ENCODE measurements at regions not wholly inside any gene's neighbourhood (a gene's known extent, or its start where the extent isn't known, plus 50 kb on each side); places are given as distances from the start of the nearest gene placed in this dataset.

GRCh38 chr2:212815453-212815852, 276.9 kb upstream of the ERBB4 start:
- Histone ChIP-seq H3K9me3 (no peaks in the 10 kb centered on the region), H3K9me2 (no peaks in the 10 kb centered on the region), H3K4me1 (ENCODE audit: control insufficient read depth in 1 of 2, insufficient read depth in 2 of 2, low read depth in 1 of 2, low read length in 1 of 2) (no peaks in the 10 kb centered on the region), H3K27me3 (ENCODE audit: insufficient read depth) (no peaks in the 10 kb centered on the region), H3K27ac (ENCODE audit: low read depth in 2 of 2, low read length in 1 of 2) (no peak overlapping the region), H3K4me3 (ENCODE audit: low read depth in 2 of 2, low read length in 1 of 2) (no peak overlapping the region), H3K9ac (no peak overlapping the region), H4K20me1 (ENCODE audit: insufficient read depth) (no peaks in the 10 kb centered on the region), H3F3A (replicated peaks; ENCODE audit: insufficient read depth) (no peaks in the 10 kb centered on the region), H2AFZ (ENCODE audit: low read depth) (no peak overlapping the region), H3K36me3 (replicated peaks in 1 of 2; ENCODE audit: control insufficient read depth in 1 of 2, insufficient read depth in 2 of 2, low read length in 1 of 2) (no peaks in the 10 kb centered on the region), H3K79me2 (ENCODE audit: insufficient read depth) (no peaks in the 10 kb centered on the region), H3K4me2 (no peak overlapping the region)
- no peak for DNase-seq
- WGBS (ENCODE audit: low lambda C conversion rate) = 71% methylated on average over 5 of the region's 5 CpGs
- TF ChIP-seq CHD2 (IDR thresholded peaks at IDR 0.05; ENCODE audit: low read length, partially characterized antibody) = no peak
- ChIA-PET CTCF (no interaction called here), POLR2A (no interaction called here)

- Histone ChIP-seq H2AFZ (ENCODE audit: low read depth) (no peak overlapping the region), H3K79me2 (ENCODE audit: insufficient read depth) (no peaks in the 10 kb centered on the region), H3K9ac (no peak overlapping the region), H3K27me3 (ENCODE audit: insufficient read depth) (no peaks in the 10 kb centered on the region), H3K27ac (ENCODE audit: low read depth in 2 of 2, low read length in 1 of 2) (no peak overlapping the region), H3K4me3 (ENCODE audit: low read depth in 2 of 2, low read length in 1 of 2) (no peak overlapping the region), H3F3A (replicated peaks; ENCODE audit: insufficient read depth) (no peaks in the 10 kb centered on the region), H3K9me2 (no peaks in the 10 kb centered on the region), H3K36me3 (replicated peaks in 1 of 2; ENCODE audit: control insufficient read depth in 1 of 2, insufficient read depth in 2 of 2, low read length in 1 of 2) (no peaks in the 10 kb centered on the region), H3K9me3 (no peaks in the 10 kb centered on the region), H3K4me2 (no peak overlapping the region), H4K20me1 (ENCODE audit: insufficient read depth) (no peaks in the 10 kb centered on the region), H3K4me1 (ENCODE audit: control insufficient read depth in 1 of 2, insufficient read depth in 2 of 2, low read depth in 1 of 2, low read length in 1 of 2) (no peaks in the 10 kb centered on the region)
- 69% methylated on average over 1 of the region's 1 CpG for WGBS (ENCODE audit: low lambda C conversion rate)
- DNase-seq = no peak
- POLR2A ChIA-PET = no interaction called here
- TF ChIP-seq RXRA (IDR thresholded peaks at IDR 0.05; ENCODE audit: borderline replicate concordance, low read depth) = no peak
- no peak for TF ChIP-seq ELF1 (IDR thresholded peaks at IDR 0.05)
- no peak for TF ChIP-seq IRF3 (IDR thresholded peaks at IDR 0.05; ENCODE audit: low read depth, low read length)
- no peak for TF ChIP-seq REST (IDR thresholded peaks at IDR 0.05; ENCODE audit: low read depth, low read length)
- TF ChIP-seq YY1 (IDR thresholded peaks at IDR 0.05; ENCODE audit: low read depth) = no peak
- no peak for TF ChIP-seq RCOR1 (IDR thresholded peaks at IDR 0.05; ENCODE audit: low read length)
- CTCF ChIA-PET = no interaction called here
Measured at GRCh38 chr2:212814941-212815340, 276.3 kb upstream of the ERBB4 start.

GRCh38 chr2:212811921-212812320, 273.3 kb upstream of the ERBB4 start:
- H3F3A ChIP-seq (replicated peaks; ENCODE audit: insufficient read depth) = no peaks in the 10 kb centered on the region
- TF ChIP-seq JUND (IDR thresholded peaks at IDR 0.05) (no peak), CHD2 (IDR thresholded peaks at IDR 0.05; ENCODE audit: low read length, partially characterized antibody) (no peak)
- no peak overlapping the region for H2AFZ ChIP-seq (ENCODE audit: low read depth)
- POLR2A ChIA-PET = no interaction called here
- H3K4me1 ChIP-seq (ENCODE audit: control insufficient read depth in 1 of 2, insufficient read depth in 2 of 2, low read depth in 1 of 2, low read length in 1 of 2) = no peaks in the 10 kb centered on the region
- no peak overlapping the region for H3K4me2 ChIP-seq
- H3K27me3 ChIP-seq (ENCODE audit: insufficient read depth) = no peaks in the 10 kb centered on the region
- no peak overlapping the region for H3K9ac ChIP-seq
- H3K27ac ChIP-seq (ENCODE audit: low read depth in 2 of 2, low read length in 1 of 2) = no peak overlapping the region
- no peaks in the 10 kb centered on the region for H3K36me3 ChIP-seq (replicated peaks in 1 of 2; ENCODE audit: control insufficient read depth in 1 of 2, insufficient read depth in 2 of 2, low read length in 1 of 2)
- no peaks in the 10 kb centered on the region for H3K9me3 ChIP-seq
- DNase-seq = no peak
- H4K20me1 ChIP-seq (ENCODE audit: insufficient read depth) = no peaks in the 10 kb centered on the region
- H3K9me2 ChIP-seq = no peaks in the 10 kb centered on the region
- 29% methylated on average over 1 of the region's 1 CpG for WGBS (ENCODE audit: low lambda C conversion rate)
- no peaks in the 10 kb centered on the region for H3K79me2 ChIP-seq (ENCODE audit: insufficient read depth)
- no peak overlapping the region for H3K4me3 ChIP-seq (ENCODE audit: low read depth in 2 of 2, low read length in 1 of 2)
- CTCF ChIA-PET = interaction anchor here (0.8 kb wide), 1 partner anchor 35 kb away, joined by 3 read pairs; no protein-coding TSS in a partner anchor
